ENCODE measurements at regions not wholly inside any gene's neighbourhood (a gene's known extent, or its start where the extent isn't known, plus 50 kb on each side); places are given as distances from the start of the nearest gene placed in this dataset.

- TF ChIP-seq, protein P1, sequence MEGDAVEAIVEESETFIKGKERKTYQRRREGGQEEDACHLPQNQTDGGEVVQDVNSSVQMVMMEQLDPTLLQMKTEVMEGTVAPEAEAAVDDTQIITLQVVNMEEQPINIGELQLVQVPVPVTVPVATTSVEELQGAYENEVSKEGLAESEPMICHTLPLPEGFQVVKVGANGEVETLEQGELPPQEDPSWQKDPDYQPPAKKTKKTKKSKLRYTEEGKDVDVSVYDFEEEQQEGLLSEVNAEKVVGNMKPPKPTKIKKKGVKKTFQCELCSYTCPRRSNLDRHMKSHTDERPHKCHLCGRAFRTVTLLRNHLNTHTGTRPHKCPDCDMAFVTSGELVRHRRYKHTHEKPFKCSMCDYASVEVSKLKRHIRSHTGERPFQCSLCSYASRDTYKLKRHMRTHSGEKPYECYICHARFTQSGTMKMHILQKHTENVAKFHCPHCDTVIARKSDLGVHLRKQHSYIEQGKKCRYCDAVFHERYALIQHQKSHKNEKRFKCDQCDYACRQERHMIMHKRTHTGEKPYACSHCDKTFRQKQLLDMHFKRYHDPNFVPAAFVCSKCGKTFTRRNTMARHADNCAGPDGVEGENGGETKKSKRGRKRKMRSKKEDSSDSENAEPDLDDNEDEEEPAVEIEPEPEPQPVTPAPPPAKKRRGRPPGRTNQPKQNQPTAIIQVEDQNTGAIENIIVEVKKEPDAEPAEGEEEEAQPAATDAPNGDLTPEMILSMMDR (IDR thresholded peaks at IDR 0.05; ENCODE audit: low read length) = no peak
- TF ChIP-seq EZH2 (optimal IDR thresholded peaks at IDR 0.05; ENCODE audit: low read depth, low read length) = no peak
Observed at GRCh38 chr6:66961191-66961590, 1254.2 kb upstream of the EYS start.
